ENCODE measurements at regions not wholly inside any gene's neighbourhood (a gene's known extent, or its start where the extent isn't known, plus 50 kb on each side); places are given as distances from the start of the nearest gene placed in this dataset.
A peak's percentile ranks its signal among the peaks of the same experiment; 100 is the strongest.
"Not testable (repeated sequence)": the region's sequence is repeated elsewhere in the genome, so short reads cannot be mapped to it uniquely, and the experiment has no call there.

DNA sequence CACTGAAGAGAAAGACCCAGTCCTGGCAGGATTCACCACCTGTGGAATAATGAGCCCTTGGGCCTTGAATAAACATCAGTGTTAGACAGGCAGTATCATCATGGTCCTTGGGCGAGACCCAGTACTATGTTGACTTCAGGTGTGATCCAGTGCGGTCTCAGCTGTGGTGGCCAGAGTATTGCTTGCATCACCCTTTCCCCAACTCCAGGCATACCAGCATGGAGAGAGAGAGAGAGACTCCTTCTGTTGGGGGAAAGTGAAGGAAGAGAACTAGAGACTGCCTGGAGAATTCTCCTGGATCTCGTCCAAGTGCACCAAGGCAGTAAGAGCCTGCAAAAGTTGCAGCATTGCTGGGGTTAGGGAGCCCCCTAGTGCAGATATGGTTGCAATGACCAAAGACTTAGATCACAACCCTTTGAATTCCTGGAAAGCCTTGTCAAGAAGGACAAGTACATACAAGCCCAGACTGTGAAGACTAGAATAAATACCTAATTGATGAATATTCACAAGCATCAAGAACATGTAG lies 61.1 kb upstream of the VAMP7 start:
- peak; percentile 21 for DNase-seq

DNA sequence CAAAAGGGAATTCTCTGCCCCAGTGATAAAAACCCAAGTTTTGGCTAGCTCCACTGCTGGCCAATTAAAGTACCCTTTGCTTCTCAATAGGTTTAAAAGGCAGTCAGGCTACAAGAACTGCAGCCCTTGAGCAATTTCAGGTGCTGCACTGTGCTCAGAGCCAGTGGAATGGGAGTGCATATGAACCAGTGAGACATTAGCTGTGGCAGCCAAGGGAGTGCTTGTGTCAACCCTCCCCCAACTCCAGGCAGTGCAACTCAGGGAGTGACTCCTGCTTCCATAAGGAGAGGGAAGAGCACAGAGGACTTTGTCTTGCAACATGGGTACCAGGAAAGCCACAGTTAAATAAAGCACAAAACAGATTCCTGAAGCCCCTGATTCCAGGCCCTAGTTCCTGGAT lies 61.6 kb upstream of the VAMP7 start:
- DNase-seq, result no peak

DNA sequence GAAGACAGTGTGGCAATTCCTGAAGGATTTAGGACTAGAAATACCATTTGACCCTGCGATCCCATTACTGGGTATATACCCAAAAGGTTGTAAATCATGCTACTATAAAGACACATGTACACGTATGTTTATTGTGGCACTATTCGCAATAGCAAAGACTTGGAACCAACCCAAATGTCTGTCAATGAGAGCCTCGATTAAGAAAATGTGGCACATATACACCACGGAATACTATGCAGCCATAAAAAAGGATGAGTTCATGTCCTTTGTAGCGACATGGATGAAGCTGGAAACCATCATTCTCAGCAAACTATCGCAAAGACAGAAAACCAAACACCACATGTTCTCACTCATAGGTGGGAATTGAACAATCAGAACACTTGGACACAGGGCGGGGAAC lies 66.8 kb upstream of the VAMP7 start:
- not testable (repeated sequence) for DNase-seq

DNA sequence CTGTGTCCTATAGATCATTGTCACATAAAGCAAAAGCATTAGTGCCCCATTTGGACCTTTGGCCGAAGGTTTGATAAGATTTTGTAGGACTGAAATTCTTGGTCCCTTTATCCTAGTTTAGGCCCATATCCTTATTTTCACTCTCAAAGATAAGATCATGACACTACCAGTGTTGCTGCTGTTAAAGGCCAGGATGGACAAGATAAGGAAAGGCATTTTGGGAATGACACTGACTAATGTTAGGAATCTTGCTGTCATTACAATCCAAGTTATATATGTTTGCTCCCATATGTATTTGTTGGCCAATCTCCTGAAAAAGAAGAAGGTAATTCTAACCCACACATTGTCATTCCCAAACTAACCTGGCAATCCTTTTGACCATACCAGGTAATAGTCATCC lies 101.3 kb upstream of the VAMP7 start:
- no peak for DNase-seq

DNA sequence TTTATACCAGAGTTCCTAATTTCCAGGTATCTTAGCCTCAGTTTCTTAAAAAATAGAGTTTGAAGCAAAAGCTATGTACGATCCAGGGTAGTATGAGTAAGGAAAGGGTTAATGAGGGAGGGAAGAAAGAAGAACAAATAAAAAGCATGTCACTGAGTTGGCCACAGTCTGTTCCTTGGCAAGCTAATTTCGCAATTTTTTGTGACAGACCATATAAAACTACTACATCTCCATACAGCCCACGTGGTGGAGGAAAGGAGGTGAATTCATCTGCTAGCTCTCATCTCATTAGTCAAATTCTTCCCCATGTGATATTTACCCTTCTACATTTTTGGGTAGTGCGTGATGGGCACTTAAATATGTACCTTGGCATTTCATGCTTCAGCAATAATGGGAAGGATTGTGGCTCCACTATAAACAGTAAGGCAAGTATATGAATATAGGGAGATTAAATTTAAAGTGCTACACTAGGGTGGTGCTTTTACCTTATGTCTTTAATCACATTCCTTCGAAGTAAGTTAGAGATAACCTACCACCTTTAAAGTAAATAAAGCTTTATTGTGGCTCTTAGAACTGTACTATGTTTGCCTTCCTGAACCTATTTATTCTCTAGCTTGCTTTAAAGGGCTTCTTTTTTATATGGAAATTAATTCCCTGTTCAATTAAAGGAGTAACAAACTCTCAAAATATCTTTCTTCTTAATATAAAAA lies 102.1 kb upstream of the VAMP7 start:
- DNase-seq, result no peak

DNA sequence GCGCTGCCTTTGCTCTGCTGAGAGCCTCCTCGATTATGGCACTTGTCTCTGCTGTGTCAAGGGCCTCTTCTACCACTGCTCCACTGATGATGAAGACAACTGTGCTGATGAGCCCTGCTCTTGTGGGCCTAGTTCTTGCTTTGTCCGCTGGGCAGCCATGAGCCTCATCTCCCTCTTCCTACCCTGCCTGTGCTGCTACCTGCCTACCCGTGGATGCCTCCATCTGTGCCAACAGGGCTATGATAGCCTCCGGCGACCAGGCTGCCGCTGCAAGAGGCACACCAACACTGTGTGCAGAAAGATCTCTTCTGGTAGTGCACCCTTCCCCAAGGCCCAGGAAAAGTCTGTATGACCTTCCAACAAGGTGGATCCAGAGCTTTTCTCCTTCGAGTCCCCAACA lies 106.8 kb upstream of the VAMP7 start:
- no peak for DNase-seq

DNA sequence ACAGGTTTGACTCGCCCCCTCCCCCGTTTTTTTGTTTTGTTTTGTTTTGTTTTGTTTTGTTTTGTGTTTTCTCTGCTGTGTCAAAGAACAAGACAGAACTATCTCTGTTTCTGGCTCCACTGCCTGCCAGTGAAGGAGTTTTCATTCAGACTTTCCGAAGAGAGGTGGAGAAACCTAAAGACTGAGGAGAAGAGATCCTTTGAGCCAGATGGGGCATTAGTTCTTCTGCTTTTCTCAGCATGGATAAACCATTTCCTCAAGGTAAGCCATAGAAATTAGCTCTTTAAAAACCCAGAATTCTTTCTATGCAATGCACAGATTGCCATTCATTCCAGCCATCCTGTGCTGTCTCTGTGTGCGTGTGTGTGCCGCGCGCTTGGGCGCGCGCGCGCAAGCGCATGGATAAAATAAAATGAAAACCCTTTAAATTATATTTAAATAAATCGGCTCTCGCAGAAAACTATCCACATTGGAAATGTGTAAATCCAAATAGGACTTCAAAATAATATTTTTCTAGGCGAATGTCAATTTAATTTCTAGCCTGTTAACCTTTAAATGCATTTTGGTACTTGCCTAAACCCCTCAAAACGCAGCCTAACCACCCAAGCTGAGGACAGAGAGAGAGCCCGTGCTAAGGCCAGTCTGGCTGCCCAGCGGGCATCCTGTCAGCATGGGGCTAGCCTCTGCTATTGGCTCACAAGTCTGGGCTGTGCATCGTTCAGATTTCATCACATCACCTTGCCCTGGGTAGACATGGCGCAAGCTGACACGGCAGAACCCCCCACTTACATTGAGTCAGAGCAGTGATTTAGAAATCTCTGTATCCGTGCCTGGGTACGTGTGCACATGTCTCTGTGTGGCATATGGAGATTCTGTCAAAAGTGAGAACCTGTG lies 113.0 kb upstream of the VAMP7 start:
- DNase-seq, result peak; percentile 49

DNA sequence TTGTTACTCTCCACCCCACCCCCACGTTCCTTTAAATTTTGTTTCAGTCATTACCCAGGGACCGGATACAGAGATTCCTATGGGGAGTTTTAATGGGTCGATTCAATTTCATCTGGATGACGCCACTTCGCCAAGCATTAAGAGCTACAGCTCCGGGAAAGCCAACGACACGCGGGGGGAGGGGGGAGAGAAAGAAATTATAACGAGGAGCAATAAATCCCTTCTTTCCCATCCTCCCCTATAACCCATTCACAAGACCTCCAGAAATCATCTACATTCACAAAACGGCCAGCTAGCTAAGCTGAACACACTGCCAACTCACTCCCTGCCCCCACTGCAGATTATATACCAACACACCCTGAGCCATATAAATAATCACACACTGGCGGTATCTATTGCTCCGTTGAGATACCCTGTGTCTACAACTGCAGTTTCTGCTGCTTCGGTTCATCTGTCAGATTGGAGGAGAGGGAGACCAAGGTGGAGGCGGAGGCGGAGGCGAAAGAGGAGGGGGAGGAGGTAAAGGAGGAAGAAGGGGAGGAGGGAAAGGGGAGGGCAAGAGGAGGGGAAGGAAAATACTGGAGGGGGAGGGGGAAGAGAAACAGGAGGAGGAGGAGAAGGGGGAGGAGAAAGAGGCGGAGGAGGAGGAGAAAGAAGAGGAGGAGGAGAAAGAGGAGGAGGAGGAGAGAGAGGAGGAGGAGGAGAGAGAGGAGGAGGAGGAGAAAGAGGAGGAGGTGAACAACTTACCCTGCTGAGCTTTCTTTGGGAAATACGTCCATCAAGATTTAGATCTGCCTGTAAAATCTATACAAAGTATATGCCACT lies 113.9 kb upstream of the VAMP7 start:
- DNase-seq, result peak; percentile 66

DNA sequence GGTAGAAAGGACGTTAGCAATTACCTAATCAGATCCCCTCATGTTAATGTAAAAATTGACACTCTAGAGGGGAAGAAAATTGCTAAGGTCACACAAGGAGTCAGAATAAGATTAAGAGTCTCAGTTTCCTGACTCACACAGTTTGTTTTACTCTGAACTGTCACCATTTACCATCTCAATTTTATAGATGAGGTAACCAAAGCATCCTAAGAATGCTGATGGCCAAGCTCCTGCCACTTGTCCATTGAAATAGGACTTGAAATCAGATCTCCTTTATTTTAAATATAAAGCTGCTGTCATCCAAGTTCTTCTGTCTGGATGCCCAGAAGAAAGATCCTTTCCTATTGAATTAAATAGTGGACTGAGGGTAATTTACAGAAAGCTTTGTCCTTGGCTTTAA lies 114.8 kb upstream of the VAMP7 start:
- DNase-seq, result no peak

DNA sequence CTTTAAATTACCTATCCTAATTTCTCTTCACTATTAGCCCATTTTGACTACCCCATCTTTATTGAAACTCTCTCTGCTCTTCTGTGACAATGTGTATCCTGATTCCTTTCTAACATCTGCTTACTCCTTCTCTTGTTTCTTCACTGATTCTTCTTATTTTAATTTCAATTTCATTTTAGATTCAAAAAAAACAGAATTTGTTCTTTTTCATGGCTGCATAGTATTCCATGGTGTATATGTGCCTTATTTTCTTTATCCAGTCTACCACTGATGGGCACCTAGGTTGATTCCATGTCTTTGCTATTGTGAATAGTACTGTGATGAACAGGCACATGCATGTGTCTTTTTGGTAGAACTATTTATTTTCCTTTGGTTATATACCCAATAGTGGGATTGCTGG lies 120.0 kb upstream of the VAMP7 start:
- DNase-seq, result no peak

DNA sequence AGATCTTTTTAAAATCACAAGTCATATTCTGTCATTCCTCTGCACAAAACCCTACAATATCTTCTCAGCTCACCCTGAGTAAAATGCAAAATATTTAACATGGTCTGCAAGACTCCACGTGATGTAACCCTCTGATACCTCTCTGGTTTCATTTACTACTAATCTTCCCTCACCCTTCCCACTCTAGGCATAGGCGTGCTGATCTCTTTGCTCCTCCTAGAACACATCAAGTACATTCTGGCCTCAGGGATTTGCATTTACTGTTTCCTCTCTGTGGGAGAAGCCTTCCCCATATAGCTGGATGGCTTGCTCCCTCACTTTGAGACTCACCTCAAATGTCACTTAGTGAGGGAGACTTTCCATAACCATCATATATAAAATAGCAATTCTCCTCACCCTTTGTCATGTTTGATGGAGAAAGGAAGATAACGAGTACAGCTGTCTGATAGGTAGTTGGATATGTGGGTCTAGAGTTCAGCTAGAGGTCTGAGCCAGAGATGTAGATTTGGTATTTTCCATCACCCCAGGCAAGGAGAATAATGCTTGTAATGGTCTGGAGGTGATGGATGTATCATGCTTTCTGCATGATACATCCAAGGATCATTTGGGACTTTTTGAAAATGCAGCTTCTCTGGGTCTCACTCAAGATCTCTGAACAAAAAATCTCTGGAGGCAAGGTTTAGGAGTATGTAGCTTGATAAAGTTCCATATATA lies 123.9 kb upstream of the VAMP7 start:
- no peak for DNase-seq

DNA sequence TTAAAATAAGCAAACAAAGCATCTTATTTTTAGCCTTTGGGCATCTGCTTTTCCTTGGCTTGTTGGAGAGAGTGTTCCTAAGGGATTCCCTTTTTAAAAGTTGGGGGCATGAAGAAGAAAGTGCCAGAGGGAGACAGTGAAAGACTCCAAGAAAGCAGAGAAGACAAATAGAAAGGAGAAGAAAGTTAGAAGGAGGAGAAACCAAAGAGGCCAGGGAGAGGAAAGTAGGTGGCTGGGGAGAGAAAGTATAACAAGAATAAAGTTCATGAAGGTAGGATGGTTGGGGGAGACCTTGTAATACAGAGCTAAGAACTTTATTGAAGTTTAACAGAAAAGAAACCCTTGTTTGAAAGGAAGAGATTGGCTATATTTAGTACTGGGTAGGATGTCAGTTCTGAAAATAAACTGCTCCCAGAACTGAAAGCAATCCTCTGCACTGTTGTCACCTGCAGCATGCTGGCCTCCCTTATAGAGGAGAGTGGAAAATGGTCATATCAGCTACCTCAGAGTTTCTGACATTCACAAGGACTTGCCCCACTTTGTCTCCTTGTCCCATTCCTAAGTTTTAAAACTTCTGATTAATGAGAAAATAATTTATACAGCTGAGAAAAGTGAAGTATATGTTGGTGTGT lies 125.3 kb upstream of the VAMP7 start:
- DNase-seq, result no peak

DNA sequence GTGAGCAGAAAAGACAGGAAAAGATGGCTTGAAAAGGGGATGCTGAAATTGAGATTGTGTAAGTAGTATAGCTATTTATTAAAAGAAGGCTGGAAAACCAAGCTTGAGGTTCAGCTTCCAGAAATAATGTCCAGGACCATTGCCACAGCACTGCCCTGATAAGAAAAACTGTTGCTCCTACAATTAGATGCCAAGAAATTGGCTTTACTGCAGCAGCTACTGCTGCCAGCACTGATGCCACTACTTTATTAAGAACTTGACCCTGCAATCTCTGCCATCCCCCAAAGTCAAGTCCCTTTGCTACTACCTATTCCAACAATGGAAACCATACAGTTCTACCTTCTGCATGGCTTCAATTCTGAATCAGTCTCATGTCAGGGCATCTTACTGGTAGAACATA lies 130.0 kb upstream of the VAMP7 start:
- DNase-seq, result no peak

DNA sequence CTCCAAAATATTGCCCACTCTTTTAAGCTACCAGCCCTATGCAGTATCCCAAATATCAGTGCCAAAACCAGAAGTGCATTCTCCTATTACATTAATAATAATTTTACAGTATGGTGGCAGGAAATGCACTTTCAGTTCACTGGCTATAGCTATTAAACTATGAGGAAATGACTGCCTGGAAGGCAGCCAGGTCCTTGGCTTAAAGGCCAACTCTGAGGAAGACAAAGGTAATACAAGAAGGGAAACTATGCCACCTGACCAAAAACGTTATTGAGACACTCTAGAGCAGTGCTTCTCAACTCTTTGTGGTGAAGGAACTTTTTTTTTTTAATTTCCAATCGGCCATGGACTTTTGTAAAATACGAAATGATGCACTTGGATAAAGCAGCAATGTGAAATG lies 133.6 kb upstream of the VAMP7 start:
- no peak for DNase-seq

DNA sequence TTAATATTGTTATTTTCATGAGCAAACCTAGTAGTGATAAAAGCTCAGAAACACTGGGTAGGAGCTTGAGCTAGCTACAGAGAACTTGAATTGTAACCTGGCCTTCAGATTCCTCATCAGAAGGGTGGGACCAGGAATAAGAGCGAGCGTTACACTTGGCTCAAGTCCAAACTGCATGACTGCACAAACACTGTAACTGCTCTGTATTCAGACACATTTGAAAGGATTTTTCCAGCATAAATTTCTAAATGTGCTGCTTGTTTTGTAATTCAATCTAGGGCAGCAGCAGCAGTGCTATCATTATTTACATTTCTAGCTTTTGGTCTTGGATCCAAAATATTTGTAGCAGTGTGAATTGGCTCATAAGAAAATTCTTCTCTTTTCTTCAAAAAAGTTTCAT lies 133.0 kb upstream of the TMLHE start:
- DNase-seq, result peak; percentile 22

DNA sequence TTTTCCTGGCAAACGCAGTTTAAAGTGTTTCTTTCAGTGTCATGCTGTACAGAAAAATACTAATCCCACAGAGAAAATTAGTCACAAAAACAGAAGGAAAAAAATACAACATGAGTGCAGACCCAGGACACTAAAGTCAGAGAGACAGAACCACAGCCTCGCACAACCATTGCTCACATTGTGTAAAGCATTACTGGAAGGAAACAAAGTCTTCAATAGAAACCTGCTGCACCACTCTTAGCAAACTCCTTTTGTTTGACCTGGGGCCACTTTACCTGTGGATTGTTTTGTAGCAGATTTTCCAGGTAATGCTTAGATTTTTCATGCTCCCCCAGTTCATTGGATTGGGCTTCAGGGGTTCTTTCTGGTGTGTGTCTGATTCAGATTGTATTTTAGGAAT lies 131.8 kb upstream of the TMLHE start:
- no peak for DNase-seq

DNA sequence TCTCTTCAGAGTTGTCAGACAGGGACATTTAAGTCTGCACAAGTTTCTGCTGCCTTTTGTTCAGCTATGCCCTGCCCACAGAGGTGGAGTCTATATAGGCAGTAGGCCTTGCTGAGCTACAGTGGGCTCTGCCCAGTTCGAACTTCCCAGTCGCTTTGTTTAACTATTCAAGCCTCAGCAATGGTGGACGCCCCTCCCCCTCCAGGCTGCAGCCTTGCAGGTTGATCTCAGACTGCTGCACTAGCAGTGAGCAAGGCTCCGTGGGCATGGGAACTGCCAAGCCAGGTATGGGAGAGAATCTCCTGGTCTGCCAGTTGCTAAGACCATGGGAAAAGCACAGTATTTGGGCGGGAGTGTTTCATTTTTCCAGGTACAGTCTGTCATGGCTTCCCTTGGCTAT lies 115.6 kb upstream of the TMLHE start:
- not testable (repeated sequence) for DNase-seq

DNA sequence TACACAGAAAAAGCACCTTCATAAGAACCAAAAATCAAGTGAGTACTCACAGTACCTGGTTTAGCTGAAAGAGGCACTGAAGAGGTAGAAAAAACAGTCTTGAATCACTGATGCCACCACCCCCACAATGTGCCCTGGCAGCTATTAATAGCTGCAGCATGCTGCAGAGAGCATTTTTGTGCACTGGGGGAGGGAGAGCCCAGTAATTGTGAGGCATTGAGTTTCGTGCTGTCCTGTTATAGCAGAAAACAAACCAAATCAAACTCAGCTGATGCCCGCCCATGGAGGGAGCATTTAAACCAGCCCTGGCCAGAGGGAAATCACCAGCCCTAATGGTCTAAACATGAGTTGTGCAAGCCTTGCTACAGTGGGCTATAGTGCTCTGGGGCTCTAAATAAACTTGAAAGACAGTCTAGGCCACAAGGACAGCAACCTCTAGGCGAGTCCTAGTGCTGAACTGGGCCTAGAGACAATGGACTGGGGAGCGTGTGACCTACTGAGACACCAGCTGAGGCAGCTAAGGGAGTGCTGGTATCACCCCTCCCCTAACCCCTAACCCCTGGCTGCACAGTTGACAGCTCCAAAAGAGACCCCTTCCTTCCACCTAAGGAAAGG lies 106.3 kb upstream of the TMLHE start:
- peak; percentile 1 for DNase-seq

DNA sequence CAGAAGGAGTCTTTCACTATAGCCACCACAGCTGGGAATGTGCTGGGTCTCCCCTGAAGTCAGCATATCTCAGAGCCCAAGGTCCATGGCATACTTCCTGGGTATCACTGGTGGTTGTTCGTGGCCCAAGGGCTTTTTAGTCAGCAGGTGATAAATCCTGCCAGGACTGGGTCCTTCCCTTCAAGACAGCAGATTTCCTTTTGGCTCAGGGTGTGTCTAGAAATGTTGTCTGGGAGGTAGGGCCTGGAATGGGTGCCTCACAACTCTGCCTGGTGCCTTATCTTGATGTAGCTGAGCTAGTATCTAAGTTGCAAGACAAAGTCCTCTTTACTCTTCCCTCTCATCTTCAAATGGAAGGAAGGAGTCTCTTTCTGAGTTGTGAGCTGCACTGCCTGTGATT lies 102.4 kb upstream of the TMLHE start:
- no peak for DNase-seq

DNA sequence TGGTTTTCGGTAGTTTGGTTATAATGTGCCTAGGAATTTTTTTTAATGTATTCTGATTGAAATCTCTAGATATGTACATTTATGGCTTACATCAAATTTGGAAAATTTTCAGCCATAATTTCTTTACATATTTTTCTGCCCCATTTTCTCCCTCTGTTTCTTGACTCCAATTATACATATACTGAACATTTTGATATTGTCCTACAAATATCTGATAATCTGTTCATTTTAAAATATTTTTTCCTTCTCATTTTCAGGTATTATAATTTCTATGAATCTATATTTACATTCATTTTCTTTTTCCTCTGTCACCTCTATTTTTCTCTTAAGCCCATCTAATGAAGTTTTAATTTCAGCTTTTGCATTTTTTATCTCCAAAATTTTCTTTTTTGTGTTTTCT lies 82.7 kb upstream of the TMLHE start:
- no peak for DNase-seq

DNA sequence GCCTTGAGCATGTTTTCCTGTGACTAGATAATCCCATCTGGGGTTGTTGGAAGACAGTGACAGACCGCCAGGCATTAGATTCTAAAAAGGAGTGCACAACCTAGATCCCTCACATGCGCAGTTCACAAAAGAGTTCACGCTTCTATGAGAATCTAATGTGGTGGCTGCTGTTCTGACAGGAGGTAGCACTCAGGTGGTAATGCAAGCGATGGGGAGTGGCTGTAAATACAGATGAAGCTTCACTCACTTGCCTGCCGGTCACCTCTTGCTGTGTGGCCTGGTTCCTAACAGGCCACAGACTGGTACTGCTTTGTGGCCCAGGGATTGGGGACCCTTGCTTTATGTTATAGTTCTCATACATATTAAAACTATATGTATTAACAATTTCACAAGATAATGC lies 81.9 kb upstream of the TMLHE start:
- DNase-seq, result no peak

DNA sequence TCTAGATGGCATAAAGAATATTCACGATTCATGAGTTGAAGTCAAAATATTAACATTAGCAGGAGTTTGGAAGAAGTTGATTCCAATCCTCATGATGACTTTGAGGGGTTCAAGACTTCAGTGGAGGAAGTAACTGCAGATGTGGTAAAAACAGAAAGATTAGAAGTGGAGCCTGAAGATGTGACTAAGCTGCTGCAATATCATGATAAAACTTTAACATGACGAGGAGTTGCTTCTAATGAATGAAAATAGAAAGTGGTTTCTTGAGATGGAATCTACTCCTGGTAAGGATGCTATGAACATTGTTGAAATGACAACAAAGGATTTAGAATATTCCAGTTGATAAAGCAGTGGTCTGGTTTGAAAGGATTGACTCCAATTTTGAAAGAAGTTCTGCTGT lies 70.1 kb upstream of the TMLHE start:
- no peak for DNase-seq

Measured in retina (tissue), 1 donor.